H9 (cell line): ENCODE measurements at regions not wholly inside any gene's neighbourhood (a gene's known extent, or its start where the extent isn't known, plus 50 kb on each side); places are given as distances from the start of the nearest gene placed in this dataset.

ENCODE experiments used
- DNase-seq: peaks from one replicate; pipeline ENCODE4 v3.0.0-alpha.2; 2017
- H2AFZ ChIP-seq: one replicate; pipeline ENCODE4 v1.6.1; 2013; ENCODE audit warnings: mild to moderate bottlenecking, low read length, control low read depth, moderate library complexity
- H2AK5ac ChIP-seq: 2 replicates; pipeline ENCODE4 v1.6.1; 2013; ENCODE audit warnings: low read length, control low read depth, mixed read lengths; ENCODE audit not compliant: insufficient read length
- H2BK120ac ChIP-seq: one replicate; pipeline ENCODE4 v1.6.1; 2013; ENCODE audit warnings: low read depth, mild to moderate bottlenecking, low read length, control low read depth, inconsistent platforms; ENCODE audit not compliant: poor library complexity, severe bottlenecking
- H2BK12ac ChIP-seq: 2 replicates; pipeline ENCODE4 v1.6.1; 2013; ENCODE audit warnings: low read length, control low read depth, mixed read lengths, low read depth; ENCODE audit not compliant: insufficient read length
- H2BK15ac ChIP-seq: 2 replicates; pipeline ENCODE4 v1.6.1; 2013; ENCODE audit warnings: low read depth, low read length, control low read depth
- H2BK20ac ChIP-seq: one replicate; pipeline ENCODE4 v1.6.1; 2013; ENCODE audit warnings: low read depth, mild to moderate bottlenecking, low read length, control low read depth, inconsistent platforms; ENCODE audit not compliant: poor library complexity, severe bottlenecking
- H2BK5ac ChIP-seq: 2 replicates; pipeline ENCODE4 v1.6.1; 2013; ENCODE audit warnings: low read length, control low read depth, mixed read lengths; ENCODE audit not compliant: insufficient read length
- H3K14ac ChIP-seq: 2 replicates; pipeline ENCODE4 v1.6.1; 2013; ENCODE audit warnings: low read length, control low read depth; ENCODE audit not compliant: insufficient read depth
- H3K18ac ChIP-seq: 2 replicates; pipeline ENCODE4 v1.6.1; 2013; ENCODE audit warnings: low read depth, mild to moderate bottlenecking, mixed read lengths, low read length, control low read depth; ENCODE audit not compliant: insufficient read length
- H3K23ac ChIP-seq: 2 replicates; pipeline ENCODE4 v1.6.1; 2013; ENCODE audit warnings: low read length, control low read depth, mixed read lengths, low read depth; ENCODE audit not compliant: insufficient read length
- H3K23me2 ChIP-seq: 2 replicates; pipeline ENCODE4 v1.6.1; 2013; ENCODE audit warnings: low read depth, mild to moderate bottlenecking, mixed read lengths, low read length, control low read depth; ENCODE audit not compliant: insufficient read length, poor library complexity, severe bottlenecking
- H3K27ac ChIP-seq: 2 replicates; pipeline ENCODE4 v1.5.1; 2013; ENCODE audit warnings: low read length, control low read depth, mixed read lengths, low read depth; ENCODE audit not compliant: insufficient read length
- H3K27me3 ChIP-seq: 2 replicates; pipeline ENCODE4 v1.6.1; 2013; ENCODE audit warnings: low read length, control low read depth, inconsistent platforms; ENCODE audit not compliant: insufficient read depth
- H3K4ac ChIP-seq: 2 replicates; pipeline ENCODE4 v1.6.1; 2013; ENCODE audit warnings: low read depth, mild to moderate bottlenecking, control low read depth, inconsistent platforms, low read length, moderate library complexity
- H3K4me1 ChIP-seq: 2 replicates; pipeline ENCODE4 v1.6.1; 2013; ENCODE audit warnings: low read length, control low read depth, inconsistent platforms; ENCODE audit not compliant: insufficient read depth
- H3K4me2 ChIP-seq: 2 replicates; pipeline ENCODE4 v1.6.1; 2013; ENCODE audit warnings: low read length, control low read depth, mixed read lengths; ENCODE audit not compliant: insufficient read length, insufficient read depth
- H3K56ac ChIP-seq: 2 replicates; pipeline ENCODE4 v1.6.1; 2013; ENCODE audit warnings: low read depth, mild to moderate bottlenecking, mixed read lengths, low read length, control low read depth; ENCODE audit not compliant: insufficient read length
- H3K79me1 ChIP-seq: 2 replicates; pipeline ENCODE4 v1.6.1; 2013; ENCODE audit warnings: low read depth, mild to moderate bottlenecking, moderate library complexity, low read length, control low read depth, inconsistent platforms; ENCODE audit not compliant: insufficient read depth, poor library complexity, severe bottlenecking
- H3K79me2 ChIP-seq: 2 replicates; pipeline ENCODE4 v1.6.1; 2013; ENCODE audit warnings: low read length, control low read depth, inconsistent platforms; ENCODE audit not compliant: insufficient read depth
- H3K9ac ChIP-seq: 2 replicates; pipeline ENCODE4 v1.6.1; 2013; ENCODE audit warnings: low read length, control low read depth, mixed read lengths; ENCODE audit not compliant: insufficient read length; ENCODE audit errors: extremely low read depth
- H3K9me3 ChIP-seq: one replicate; pipeline ENCODE4 v1.6.1; 2013; ENCODE audit warnings: low read depth, low read length, inconsistent platforms; ENCODE audit not compliant: control insufficient read depth
- H3T11ph ChIP-seq: one replicate; pipeline ENCODE4 v1.6.1; 2013; ENCODE audit warnings: mild to moderate bottlenecking, low read length, control low read depth, inconsistent platforms
- H4K20me1 ChIP-seq: one replicate; pipeline ENCODE4 v1.6.1; 2013; ENCODE audit not compliant: control insufficient read depth, insufficient read length, insufficient read depth
- H4K5ac ChIP-seq: 2 replicates; pipeline ENCODE4 v1.6.1; 2013; ENCODE audit warnings: low read depth, mild to moderate bottlenecking, mixed read lengths, low read length, control low read depth; ENCODE audit not compliant: insufficient read length
- H4K8ac ChIP-seq: replicated peaks from 2 replicates; pipeline ENCODE4 v1.6.1; 2013; ENCODE audit warnings: low read length, control low read depth, mixed read lengths, low read depth; ENCODE audit not compliant: insufficient read length
- H4K91ac ChIP-seq: 2 replicates; pipeline ENCODE4 v1.6.1; 2013; ENCODE audit warnings: low read depth, mild to moderate bottlenecking, moderate library complexity, mixed read lengths, low read length, control low read depth; ENCODE audit not compliant: insufficient read length
- H3K27ac Mint-ChIP-seq, 3 experiments: 2 replicates in 2 of 3; 3 replicates in 1 of 3; pipeline ENCODE4 v1.8.0; 2020 to 2021; ENCODE audit warnings: mixed read lengths in 3 of 3, mild to moderate bottlenecking in 1 of 3, moderate library complexity in 1 of 3
- H3K27me3 Mint-ChIP-seq: 2 replicates; pipeline ENCODE4 v1.8.0; 2021; ENCODE audit warnings: low read depth, mild to moderate bottlenecking, moderate library complexity, mixed read lengths
- H3K36me3 Mint-ChIP-seq, 3 experiments: 2 replicates in 2 of 3; 3 replicates in 1 of 3; pipeline ENCODE4 v1.8.0; 2020 to 2021; ENCODE audit warnings: low read depth in 3 of 3, mixed read lengths in 3 of 3; ENCODE audit not compliant: insufficient read depth in 1 of 3
- H3K4me1 Mint-ChIP-seq, 2 experiments: 2 replicates each; pipeline ENCODE4 v1.8.0; 2020; ENCODE audit warnings: mixed read lengths in 2 of 2
- H3K4me3 Mint-ChIP-seq, 2 experiments: 2 replicates in 1 of 2; 3 replicates in 1 of 2; pipeline ENCODE4 v1.8.0; 2020 to 2021; ENCODE audit warnings: mild to moderate bottlenecking in 2 of 2, mixed read lengths in 2 of 2, moderate library complexity in 1 of 2
- H3K9me3 Mint-ChIP-seq, 2 experiments: 2 replicates in 1 of 2; 3 replicates in 1 of 2; pipeline ENCODE4 v1.8.0; 2020; ENCODE audit warnings: mild to moderate bottlenecking in 2 of 2, mixed read lengths in 2 of 2, moderate library complexity in 1 of 2
- WGBS: extraction: QIAGEN DNeasy Blood & Tissue Kit; methylation state at CpG from one replicate; pipeline ENCODE4 v1.1.7; 2013; ENCODE audit warnings: missing lambda C conversion rate, low lambda C conversion rate, mixed read lengths; ENCODE audit not compliant: insufficient read length; ENCODE audit errors: extremely low coverage; 5-methylcytosine and 5-hydroxymethylcytosine counted together
- TF ChIP-seq, protein P1 (sequence below): fragments of 200-600 bp; sonication (generic); conservative IDR thresholded peaks from 3 replicates; pipeline ENCODE4 v1.8.0; 2021; ENCODE audit warnings: antibody characterized with exemption, mild to moderate bottlenecking

DNA sequence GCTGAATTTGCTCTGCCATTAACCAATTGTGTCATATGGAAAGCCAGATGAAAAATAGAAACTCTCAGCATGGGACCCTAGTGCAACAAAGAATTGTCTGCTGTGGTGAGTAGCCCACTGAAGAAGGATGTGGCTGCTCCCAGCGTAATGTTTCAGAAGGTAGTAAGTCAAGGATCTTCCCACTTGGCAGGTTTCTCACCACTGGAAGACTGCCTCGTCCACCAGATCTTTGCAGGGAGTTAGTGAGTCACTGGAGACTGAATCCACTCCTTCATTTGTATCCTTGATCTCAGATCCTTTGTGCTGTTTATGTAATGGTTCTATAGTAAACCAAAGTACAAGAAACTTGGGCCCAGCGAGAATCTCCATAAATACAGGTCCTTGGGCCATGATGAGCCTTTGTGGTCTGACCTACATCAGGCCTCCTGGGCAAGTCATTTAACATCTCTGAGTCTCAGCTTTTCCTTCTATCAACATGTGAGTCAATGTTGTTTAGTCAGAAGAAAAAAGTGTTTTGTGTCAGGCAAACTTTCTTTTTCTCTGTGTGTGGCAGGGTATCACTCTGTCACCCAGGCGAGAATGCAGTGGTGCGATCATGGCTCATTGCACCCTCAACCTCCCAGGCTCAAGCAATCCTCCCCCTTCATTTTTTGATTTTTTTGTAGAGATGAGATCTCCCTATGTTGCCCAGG is 78.0 kb upstream of the CCDC160 start:
- Histone ChIP-seq H3K4me1 (no peaks in the 10 kb centered on the region), H2BK12ac (no peak overlapping the region), H3K14ac (no peak overlapping the region), H2BK20ac (no peak overlapping the region), H3K79me2 (no peaks in the 10 kb centered on the region), H3T11ph (no peak overlapping the region), H3K9me3 (no peaks in the 10 kb centered on the region), H3K23ac (no peak overlapping the region), H2AK5ac (no peak overlapping the region), H3K27ac (no peak overlapping the region), H3K9ac (no peak overlapping the region), H4K20me1 (no peaks in the 10 kb centered on the region), H3K56ac (no peak overlapping the region), H3K4me2 (no peak overlapping the region), H2AFZ (no peak overlapping the region), H3K18ac (no peak overlapping the region), H4K91ac (no peak overlapping the region), H2BK15ac (no peak overlapping the region), H4K8ac (no peak overlapping the region), H3K23me2 (no peaks in the 10 kb centered on the region), H3K79me1 (no peaks in the 10 kb centered on the region), H4K5ac (no peak overlapping the region), H3K4ac (no peak overlapping the region), H3K27me3 (no peaks in the 10 kb centered on the region), H2BK5ac (no peak overlapping the region), H2BK120ac (no peak overlapping the region)
- Mint-ChIP-seq H3K4me1 (no peaks in the 10 kb centered on the region), H3K36me3 (no peaks in the 10 kb centered on the region), H3K9me3 (peaks cover 0 to 21% of the 10 kb centered on the region in 2 experiments; a peak in 2 of 5 replicates), H3K4me3 (no peak overlapping the region), H3K27ac (no peak overlapping the region), H3K27me3 (no peaks in the 10 kb centered on the region)
- WGBS, result no CpG with 5 or more reads among the region's 5 CpGs
- no peak for DNase-seq
- TF ChIP-seq, protein P1, sequence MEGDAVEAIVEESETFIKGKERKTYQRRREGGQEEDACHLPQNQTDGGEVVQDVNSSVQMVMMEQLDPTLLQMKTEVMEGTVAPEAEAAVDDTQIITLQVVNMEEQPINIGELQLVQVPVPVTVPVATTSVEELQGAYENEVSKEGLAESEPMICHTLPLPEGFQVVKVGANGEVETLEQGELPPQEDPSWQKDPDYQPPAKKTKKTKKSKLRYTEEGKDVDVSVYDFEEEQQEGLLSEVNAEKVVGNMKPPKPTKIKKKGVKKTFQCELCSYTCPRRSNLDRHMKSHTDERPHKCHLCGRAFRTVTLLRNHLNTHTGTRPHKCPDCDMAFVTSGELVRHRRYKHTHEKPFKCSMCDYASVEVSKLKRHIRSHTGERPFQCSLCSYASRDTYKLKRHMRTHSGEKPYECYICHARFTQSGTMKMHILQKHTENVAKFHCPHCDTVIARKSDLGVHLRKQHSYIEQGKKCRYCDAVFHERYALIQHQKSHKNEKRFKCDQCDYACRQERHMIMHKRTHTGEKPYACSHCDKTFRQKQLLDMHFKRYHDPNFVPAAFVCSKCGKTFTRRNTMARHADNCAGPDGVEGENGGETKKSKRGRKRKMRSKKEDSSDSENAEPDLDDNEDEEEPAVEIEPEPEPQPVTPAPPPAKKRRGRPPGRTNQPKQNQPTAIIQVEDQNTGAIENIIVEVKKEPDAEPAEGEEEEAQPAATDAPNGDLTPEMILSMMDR, result no peak
